Choroid plexus epithelial cell (primary cell): ENCODE measurements at regions not wholly inside any gene's neighbourhood (a gene's known extent, or its start where the extent isn't known, plus 50 kb on each side); places are given as distances from the start of the nearest gene placed in this dataset.

Experiments used
- DNase-seq: peaks from one replicate; pipeline ENCODE4 v3.0.0-alpha.2; 2010; ENCODE audit warnings: low read depth
- H3K4me3 ChIP-seq: 2 replicates; pipeline ENCODE4 v1.5.1; 2011; ENCODE audit warnings: low read depth, mild to moderate bottlenecking, control low read depth, low read length, moderate library complexity
- TF ChIP-seq, protein P1 (sequence below): conservative IDR thresholded peaks from 2 replicates; pipeline ENCODE4 v1.5.1; 2011; ENCODE audit warnings: low read depth, mild to moderate bottlenecking, control low read depth, inconsistent platforms, low read length, moderate library complexity

DNA sequence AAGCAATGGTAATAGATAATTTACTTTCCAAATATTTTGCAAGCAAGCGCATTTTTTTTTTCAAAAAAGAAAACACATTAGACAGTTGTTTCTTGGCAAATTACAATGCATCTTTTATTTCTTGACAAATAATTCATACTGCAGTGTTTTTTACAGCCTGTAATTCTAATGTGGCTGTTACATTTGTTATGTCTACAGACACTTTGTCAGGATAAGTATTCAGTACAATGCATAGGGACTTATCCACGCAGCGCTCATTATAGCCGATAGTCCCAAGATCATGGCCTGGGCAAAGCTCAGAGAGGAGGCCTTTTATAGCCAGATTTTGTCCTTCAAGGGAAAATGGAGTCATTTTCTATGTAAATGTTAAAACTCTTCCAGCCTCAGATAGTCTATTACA lies 123.0 kb upstream of the FANCL start:
- no peak overlapping the region for H3K4me3 ChIP-seq
- TF ChIP-seq, protein P1, sequence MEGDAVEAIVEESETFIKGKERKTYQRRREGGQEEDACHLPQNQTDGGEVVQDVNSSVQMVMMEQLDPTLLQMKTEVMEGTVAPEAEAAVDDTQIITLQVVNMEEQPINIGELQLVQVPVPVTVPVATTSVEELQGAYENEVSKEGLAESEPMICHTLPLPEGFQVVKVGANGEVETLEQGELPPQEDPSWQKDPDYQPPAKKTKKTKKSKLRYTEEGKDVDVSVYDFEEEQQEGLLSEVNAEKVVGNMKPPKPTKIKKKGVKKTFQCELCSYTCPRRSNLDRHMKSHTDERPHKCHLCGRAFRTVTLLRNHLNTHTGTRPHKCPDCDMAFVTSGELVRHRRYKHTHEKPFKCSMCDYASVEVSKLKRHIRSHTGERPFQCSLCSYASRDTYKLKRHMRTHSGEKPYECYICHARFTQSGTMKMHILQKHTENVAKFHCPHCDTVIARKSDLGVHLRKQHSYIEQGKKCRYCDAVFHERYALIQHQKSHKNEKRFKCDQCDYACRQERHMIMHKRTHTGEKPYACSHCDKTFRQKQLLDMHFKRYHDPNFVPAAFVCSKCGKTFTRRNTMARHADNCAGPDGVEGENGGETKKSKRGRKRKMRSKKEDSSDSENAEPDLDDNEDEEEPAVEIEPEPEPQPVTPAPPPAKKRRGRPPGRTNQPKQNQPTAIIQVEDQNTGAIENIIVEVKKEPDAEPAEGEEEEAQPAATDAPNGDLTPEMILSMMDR: no peak
- DNase-seq: no peak

DNA sequence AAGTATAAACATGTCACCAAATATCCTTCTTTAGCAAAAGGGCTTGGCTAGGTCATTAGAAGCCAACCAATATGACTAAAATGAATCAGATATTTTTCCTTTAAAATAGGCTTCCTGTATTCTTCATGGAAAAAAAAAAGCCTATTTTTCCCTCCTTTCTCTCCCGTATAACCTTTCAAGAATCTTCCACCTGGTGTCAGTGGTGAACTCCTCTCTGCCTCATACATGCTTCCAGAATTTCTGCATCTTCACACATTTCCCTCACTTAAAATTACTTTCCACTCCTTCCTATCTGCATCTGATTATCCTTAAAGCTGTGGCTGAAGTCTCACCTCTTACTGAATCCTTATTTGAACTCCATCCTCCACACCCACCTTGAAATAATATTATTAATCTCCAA lies 116.9 kb upstream of the FANCL start:
- TF ChIP-seq, protein P1: no peak
- H3K4me3 ChIP-seq: no peak overlapping the region
- no peak for DNase-seq

DNA sequence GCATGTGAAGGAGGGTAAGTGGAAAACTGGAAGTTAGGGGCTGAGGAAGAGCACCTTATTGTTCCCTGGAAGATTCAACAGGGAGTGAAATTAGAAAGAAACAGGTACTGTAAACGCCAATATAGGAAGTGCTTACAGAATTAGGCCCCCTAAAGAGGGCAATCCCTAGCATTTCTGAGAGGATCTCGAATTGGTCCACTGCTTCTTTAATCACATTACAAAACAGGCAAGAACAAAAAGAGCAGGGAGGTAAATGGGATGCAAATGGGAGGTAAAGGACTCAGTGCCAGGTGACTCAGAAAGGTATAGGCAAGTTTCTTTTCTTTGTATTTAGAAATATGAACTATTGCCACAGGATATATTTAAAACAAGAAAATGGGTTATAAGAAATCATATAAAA lies 116.4 kb upstream of the FANCL start:
- H3K4me3 ChIP-seq: no peak overlapping the region
- DNase-seq: no peak
- TF ChIP-seq, protein P1: no peak

DNA sequence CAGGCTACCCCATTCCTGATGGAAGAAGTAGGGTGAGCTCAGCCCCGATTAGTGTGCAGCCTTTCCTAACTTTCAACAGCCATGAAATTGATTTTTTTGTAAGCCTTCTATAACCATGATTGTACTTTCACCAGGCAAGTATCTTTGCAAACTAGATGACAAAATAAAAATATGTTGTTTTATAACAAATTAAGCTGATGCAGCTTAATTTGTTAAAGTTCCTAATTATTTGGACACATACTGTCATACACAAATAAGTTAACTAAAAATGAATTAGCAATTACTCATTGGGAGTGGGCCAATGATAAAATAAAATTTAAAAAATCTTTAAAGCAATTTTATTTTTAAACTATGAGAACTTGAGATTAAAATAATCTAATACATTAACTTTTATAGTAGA lies 113.1 kb upstream of the FANCL start:
- TF ChIP-seq, protein P1: no peak

DNA sequence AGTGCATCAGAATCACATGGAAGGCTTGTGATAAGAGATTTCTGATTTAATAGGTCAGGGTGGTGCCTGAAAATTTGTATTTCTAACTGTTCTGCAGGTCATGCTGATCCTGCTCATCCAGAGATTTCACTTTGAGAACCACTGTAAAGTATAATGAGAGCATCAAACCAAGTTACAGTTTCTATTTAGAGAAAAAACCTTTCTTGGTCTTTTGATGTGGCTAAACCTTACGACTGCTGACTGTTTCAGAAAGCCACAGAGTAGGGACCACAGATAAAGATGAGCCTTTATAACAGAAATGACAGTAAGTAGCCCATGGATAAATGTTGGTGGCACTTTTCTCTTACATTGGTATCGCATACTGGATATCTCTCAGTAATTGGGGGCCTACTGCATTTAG lies 109.4 kb upstream of the FANCL start:
- DNase-seq: no peak
- H3K4me3 ChIP-seq: no peak overlapping the region
- TF ChIP-seq, protein P1: no peak

More for the DNA sequence above, 113.1 kb upstream of the FANCL start:
- H3K4me3 ChIP-seq: no peak overlapping the region
- no peak for DNase-seq

DNA sequence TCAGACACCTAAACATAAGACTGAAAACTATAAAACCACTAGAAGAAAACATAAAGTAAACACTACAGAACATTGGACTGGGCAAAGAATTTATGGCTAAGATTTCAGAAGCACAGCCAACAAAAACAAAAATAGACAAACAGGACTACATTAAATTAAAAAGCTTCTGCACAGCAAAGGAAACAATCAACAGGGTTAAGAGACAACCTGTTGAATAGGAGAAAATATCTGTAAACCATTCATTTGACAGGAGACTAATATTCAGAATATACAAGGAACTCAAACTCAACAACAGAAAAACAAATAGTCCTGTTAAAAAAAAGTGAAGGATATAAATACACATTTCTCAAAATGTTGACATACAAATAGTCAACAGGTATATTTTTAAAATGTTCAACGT lies 106.7 kb upstream of the FANCL start:
- no peak for DNase-seq
- TF ChIP-seq, protein P1: no peak
- H3K4me3 ChIP-seq: no peak overlapping the region

DNA sequence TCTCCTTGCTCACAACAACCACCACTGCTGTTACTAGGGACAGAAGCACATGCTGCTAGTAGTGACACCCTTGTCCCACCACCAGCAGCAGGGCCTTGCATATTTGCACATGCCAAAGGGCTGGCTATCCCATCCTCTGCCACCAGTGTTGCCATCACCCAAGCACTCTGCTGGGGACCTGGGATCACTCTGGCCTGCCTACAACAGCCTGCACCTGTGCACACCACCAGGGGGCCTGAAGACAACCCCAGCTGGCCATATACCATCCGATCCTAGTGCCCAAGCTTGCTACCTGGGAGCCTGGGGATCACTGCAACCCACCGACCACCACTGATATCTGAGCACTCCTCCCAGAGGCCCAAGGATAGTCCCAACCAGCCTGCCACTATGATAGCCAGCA lies 99.9 kb upstream of the FANCL start:
- H3K4me3 ChIP-seq: no peak overlapping the region
- TF ChIP-seq, protein P1: no peak
- DNase-seq: no peak
